Endodermal cell (in vitro differentiated cells): ENCODE measurements at regions not wholly inside any gene's neighbourhood (a gene's known extent, or its start where the extent isn't known, plus 50 kb on each side); places are given as distances from the start of the nearest gene placed in this dataset.
A peak's percentile ranks its signal among the peaks of the same experiment; 100 is the strongest.

Experiments used
- DNase-seq: peaks from one replicate; pipeline ENCODE4 v3.0.0-alpha.2; 2017
- H3K27ac ChIP-seq: 2 replicates; pipeline ENCODE4 v1.5.1; 2013; ENCODE audit warnings: mild to moderate bottlenecking, low read depth, low read length, moderate library complexity
- H3K27me3 ChIP-seq: 2 replicates; pipeline ENCODE4 v1.6.1; 2013; ENCODE audit warnings: mild to moderate bottlenecking, low read length, moderate library complexity; ENCODE audit not compliant: insufficient read depth, control insufficient read depth, poor library complexity, severe bottlenecking
- H3K36me3 ChIP-seq: 2 replicates; pipeline ENCODE4 v1.7.0; 2013; ENCODE audit warnings: mild to moderate bottlenecking, low read length, moderate library complexity; ENCODE audit not compliant: control insufficient read depth, insufficient read depth
- H3K4me1 ChIP-seq: one replicate; pipeline ENCODE4 v1.7.0; 2013; ENCODE audit warnings: low read length; ENCODE audit not compliant: control insufficient read depth, insufficient read depth
- H3K4me3 ChIP-seq: 2 replicates; pipeline ENCODE4 v1.5.1; 2013; ENCODE audit warnings: mild to moderate bottlenecking, low read length, moderate library complexity
- H3K9ac ChIP-seq: 2 replicates; pipeline ENCODE4 v1.6.1; 2013; ENCODE audit warnings: mild to moderate bottlenecking, low read length, moderate library complexity; ENCODE audit not compliant: poor library complexity, severe bottlenecking; ENCODE audit errors: extremely low read depth
- H3K9me3 ChIP-seq: 2 replicates; pipeline ENCODE4 v1.6.1; 2013; ENCODE audit warnings: mild to moderate bottlenecking, low read length, moderate library complexity; ENCODE audit not compliant: control insufficient read depth
- H3K27ac Mint-ChIP-seq: 2 replicates; pipeline ENCODE4 v1.8.0; 2020; ENCODE audit warnings: mixed read lengths
- H3K27me3 Mint-ChIP-seq: 2 replicates; pipeline ENCODE4 v1.8.0; 2021; ENCODE audit warnings: mild to moderate bottlenecking, mixed read lengths; ENCODE audit not compliant: insufficient read depth
- H3K36me3 Mint-ChIP-seq: 2 replicates; pipeline ENCODE4 v1.8.0; 2020; ENCODE audit warnings: low read depth, mixed read lengths
- H3K4me1 Mint-ChIP-seq: 2 replicates; pipeline ENCODE4 v1.8.0; 2020; ENCODE audit warnings: mixed read lengths
- H3K4me3 Mint-ChIP-seq: 2 replicates; pipeline ENCODE4 v1.8.0; 2020; ENCODE audit warnings: mild to moderate bottlenecking, moderate library complexity, mixed read lengths
- H3K9me3 Mint-ChIP-seq: 2 replicates; pipeline ENCODE4 v1.8.0; 2020; ENCODE audit warnings: mild to moderate bottlenecking, mixed read lengths
- CTCF ChIP-seq: fragments of 200-600 bp; sonication (generic); conservative IDR thresholded peaks from 2 replicates; pipeline ENCODE4 v1.5.0; 2021; ENCODE audit warnings: antibody characterized with exemption, mild to moderate bottlenecking
- WGBS, 2 experiments: methylation state at CpG; one replicate each; pipeline versions ENCODE4 v1.1.5 to v1.1.7; 2013; ENCODE audit warnings: missing lambda C conversion rate in 2 of 2, mixed read lengths in 1 of 2; ENCODE audit not compliant: insufficient coverage in 1 of 2, insufficient read length in 1 of 2; 5-methylcytosine and 5-hydroxymethylcytosine counted together

GRCh38 chr7:68535266-68535665, 1063.0 kb upstream of the AUTS2 start:
- H3K27ac ChIP-seq = no peak overlapping the region
- Mint-ChIP-seq H3K36me3 (no peaks in the 10 kb centered on the region), H3K4me3 (no peak overlapping the region), H3K4me1 (no peaks in the 10 kb centered on the region), H3K27me3 (no peaks in the 10 kb centered on the region), H3K9me3 (peaks cover 8% of the 10 kb centered on the region), H3K27ac (no peak overlapping the region)
- no peaks in the 10 kb centered on the region for H3K36me3 ChIP-seq
- H3K9me3 ChIP-seq = no peaks in the 10 kb centered on the region
- no peak overlapping the region for H3K9ac ChIP-seq
- no peak overlapping the region for H3K4me3 ChIP-seq
- DNase-seq = no peak
- TF ChIP-seq CTCF = no peak
- no peaks in the 10 kb centered on the region for H3K4me1 ChIP-seq
- H3K27me3 ChIP-seq = no peaks in the 10 kb centered on the region
- 93 to 96% methylated on average over 12 to 22 of the region's 22 CpGs for WGBS, 2 experiments

DNA sequence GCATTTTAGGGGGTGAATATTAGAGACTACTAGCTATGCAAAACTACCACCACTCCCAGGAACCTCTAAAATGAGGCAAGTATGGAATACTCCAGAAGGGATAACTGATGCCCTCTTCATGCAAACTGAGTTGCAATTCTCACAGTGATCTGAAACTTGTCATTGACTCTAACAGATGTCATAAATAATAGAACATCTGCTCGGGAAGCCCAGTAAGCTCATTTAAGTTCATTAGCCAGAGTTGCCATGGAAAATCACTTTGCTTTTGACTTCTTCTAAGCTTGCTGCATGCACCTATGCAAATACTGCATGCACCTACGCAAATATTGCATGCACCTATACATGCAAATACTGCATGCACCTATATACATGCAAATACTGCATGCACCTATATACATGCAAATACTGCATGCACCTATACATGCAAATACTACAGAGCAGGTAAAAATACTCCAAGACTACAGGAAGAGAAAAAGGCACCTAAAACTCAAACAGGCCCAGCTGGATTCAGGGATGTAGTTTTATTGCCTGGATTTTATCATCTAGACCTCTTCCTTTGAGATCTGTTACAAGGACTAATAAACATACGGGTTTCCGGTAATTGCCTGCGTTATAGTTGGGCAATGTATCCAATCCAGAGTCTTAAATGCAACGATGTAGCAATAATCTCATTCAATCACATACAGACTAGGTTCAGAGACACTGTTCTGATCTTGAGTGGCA, 1061.1 kb upstream of the AUTS2 start:
- Mint-ChIP-seq H3K36me3 (no peaks in the 10 kb centered on the region), H3K4me3 (no peak overlapping the region), H3K9me3 (peaks cover 19% of the 10 kb centered on the region), H3K27ac (no peak overlapping the region), H3K4me1 (no peaks in the 10 kb centered on the region), H3K27me3 (no peaks in the 10 kb centered on the region)
- DNase-seq = no peak
- Histone ChIP-seq H3K27me3 (no peaks in the 10 kb centered on the region), H3K36me3 (no peaks in the 10 kb centered on the region), H3K4me3 (no peak overlapping the region), H3K4me1 (no peaks in the 10 kb centered on the region), H3K27ac (no peak overlapping the region), H3K9me3 (peaks cover 10% of the 10 kb centered on the region), H3K9ac (no peak overlapping the region)
- no peak for TF ChIP-seq CTCF
- WGBS, 2 experiments = 88 to 92% methylated on average over 5 to 6 of the region's 6 CpGs

- no peak overlapping the region for H3K4me3 Mint-ChIP-seq
- Histone ChIP-seq H3K9me3 (peaks cover 10% of the 10 kb centered on the region), H3K36me3 (no peaks in the 10 kb centered on the region), H3K4me1 (no peaks in the 10 kb centered on the region), H3K4me3 (no peak overlapping the region), H3K27ac (no peak overlapping the region), H3K9ac (no peak overlapping the region), H3K27me3 (no peaks in the 10 kb centered on the region)
- H3K27me3 Mint-ChIP-seq = no peaks in the 10 kb centered on the region
- WGBS, 2 experiments = 86 to 95% methylated on average over 5 of the region's 5 CpGs
- no peak for DNase-seq
- H3K4me1 Mint-ChIP-seq = no peaks in the 10 kb centered on the region
- peak; percentile 50 for TF ChIP-seq CTCF
- H3K36me3 Mint-ChIP-seq = no peaks in the 10 kb centered on the region
- peaks cover 19% of the 10 kb centered on the region for H3K9me3 Mint-ChIP-seq
- H3K27ac Mint-ChIP-seq = no peak overlapping the region
Measured at GRCh38 chr7:68537774-68538071, 1060.6 kb upstream of the AUTS2 start.
